SK-N-SH (cell line): ENCODE measurements at regions not wholly inside any gene's neighbourhood (a gene's known extent, or its start where the extent isn't known, plus 50 kb on each side); places are given as distances from the start of the nearest gene placed in this dataset.

Experiments used
- CTCF ChIA-PET: fragments of 300-600, 350-600 bp; formaldehyde crosslinking; extraction: SDS; loops from one replicate; lab custom pipeline; 2021; lab: Yijun Ruan, JAX
- POLR2A ChIA-PET: fragments of 350-600 bp; sonication (Branson Sonifier 250); formaldehyde crosslinking; extraction: SDS; loops from one replicate; lab custom pipeline; 2020; ENCODE audit warnings: antibody characterized with exemption, inconsistent platforms; lab: Yijun Ruan, JAX
- DNase-seq: peaks from one replicate; pipeline ENCODE4 v3.0.0; 2012
- H2AFZ ChIP-seq: fragments of 200-600 bp; sonication (generic); 2 replicates; pipeline ENCODE4 v1.8.1; 2016; ENCODE audit warnings: antibody characterized with exemption, mild to moderate bottlenecking, low read depth
- H3F3A ChIP-seq: fragments of 200-600 bp; sonication (generic); replicated peaks from 2 replicates; pipeline ENCODE3; 2016; ENCODE audit warnings: antibody characterized with exemption, mild to moderate bottlenecking; ENCODE audit not compliant: insufficient read depth
- H3K27ac ChIP-seq, 2 experiments: fragments of 200-500 bp in 1 of 2; fragments of 200-600 bp in 1 of 2; sonication (Bioruptor generic) in 1 of 2; sonication (generic), shearing (Covaris generic) in 1 of 2; 2 replicates each; pipeline versions ENCODE4 v1.5.1 to v1.6.1; 2014 to 2016; ENCODE audit warnings: low read depth in 2 of 2, inconsistent platforms in 1 of 2, low read length in 1 of 2, mild to moderate bottlenecking in 1 of 2, mixed read lengths in 1 of 2
- H3K27me3 ChIP-seq: fragments of 200-600 bp; sonication (generic), shearing (Covaris generic); 2 replicates; pipeline ENCODE4 v1.6.1; 2016; ENCODE audit warnings: mixed run types; ENCODE audit not compliant: insufficient read depth
- H3K36me3 ChIP-seq, 2 experiments: fragments of 200-500 bp in 1 of 2; fragments of 200-600 bp in 1 of 2; sonication (Bioruptor generic) in 1 of 2; sonication (generic) in 1 of 2; replicated peaks in 1 of 2; 2 replicates each; pipeline versions ENCODE3 to v1.5.1; 2014 to 2016; ENCODE audit warnings: low read length in 1 of 2, mild to moderate bottlenecking in 1 of 2; ENCODE audit not compliant: insufficient read depth in 2 of 2, control insufficient read depth in 1 of 2
- H3K4me1 ChIP-seq, 2 experiments: fragments of 200-500 bp in 1 of 2; fragments of 200-600 bp in 1 of 2; sonication (Bioruptor generic) in 1 of 2; sonication (generic), shearing (Covaris generic) in 1 of 2; 2 replicates each; pipeline versions ENCODE4 v1.5.1 to v1.6.1; 2014 to 2016; ENCODE audit warnings: low read depth in 1 of 2, low read length in 1 of 2, mixed run types in 1 of 2; ENCODE audit not compliant: insufficient read depth in 2 of 2, control insufficient read depth in 1 of 2
- H3K4me2 ChIP-seq: fragments of 200-600 bp; sonication (generic), shearing (Covaris generic); 2 replicates; pipeline ENCODE4 v1.6.1; 2017; ENCODE audit warnings: mixed run types
- H3K4me3 ChIP-seq, 2 experiments: fragments of 200-500 bp in 1 of 2; fragments of 200-600 bp in 1 of 2; sonication (Bioruptor generic) in 1 of 2; sonication (generic), shearing (Covaris generic) in 1 of 2; 2 replicates each; pipeline versions ENCODE4 v1.5.1 to v1.8.1; 2014 to 2016; ENCODE audit warnings: low read depth in 2 of 2, inconsistent platforms in 1 of 2, low read length in 1 of 2, mild to moderate bottlenecking in 1 of 2, mixed read lengths in 1 of 2, moderate library complexity in 1 of 2
- H3K79me2 ChIP-seq: fragments of 200-600 bp; sonication (generic); 2 replicates; pipeline ENCODE4 v1.8.1; 2017; ENCODE audit warnings: mild to moderate bottlenecking; ENCODE audit not compliant: insufficient read depth
- H3K9ac ChIP-seq: fragments of 200-600 bp; sonication (generic); 2 replicates; pipeline ENCODE4 v1.6.1; 2017; ENCODE audit warnings: mixed run types
- H3K9me2 ChIP-seq: fragments of 200-600 bp; sonication (generic); 2 replicates; pipeline ENCODE4 v1.6.1; 2017; ENCODE audit warnings: mixed run types
- H3K9me3 ChIP-seq: fragments of 200-600 bp; sonication (generic); 2 replicates; pipeline ENCODE4 v1.6.1; 2017; ENCODE audit warnings: mixed run types, mild to moderate bottlenecking, moderate library complexity
- H4K20me1 ChIP-seq: fragments of 200-600 bp; sonication (generic); 2 replicates; pipeline ENCODE4 v1.6.1; 2017; ENCODE audit warnings: mild to moderate bottlenecking, mixed run types; ENCODE audit not compliant: insufficient read depth
- FOSL2 ChIP-seq: IDR thresholded peaks from 2 replicates; pipeline ENCODE4 v1.4.0; 2012; ENCODE audit warnings: low read depth, mild to moderate bottlenecking, moderate library complexity, borderline replicate concordance
- IRF3 ChIP-seq: fragments of 150-350 bp; IDR thresholded peaks from 2 replicates; pipeline ENCODE4 v1.6.1; 2016; ENCODE audit warnings: mild to moderate bottlenecking, low read depth, low read length
- JUND ChIP-seq: IDR thresholded peaks from 2 replicates; pipeline ENCODE4 v1.4.0; 2012
- MAX ChIP-seq: IDR thresholded peaks from 2 replicates; pipeline ENCODE4 v1.4.0; 2012; ENCODE audit warnings: low read depth
- MXI1 ChIP-seq: IDR thresholded peaks from 2 replicates; pipeline ENCODE4 v1.6.1; 2012; ENCODE audit warnings: mild to moderate bottlenecking, low read depth, low read length, improper control_type of control experiment
- NRF1 ChIP-seq: IDR thresholded peaks from 2 replicates; pipeline ENCODE4 v1.6.1; 2012; ENCODE audit warnings: low read depth, mild to moderate bottlenecking, low read length
- POLR2AphosphoS5 ChIP-seq: IDR thresholded peaks from 2 replicates; pipeline ENCODE4 v1.6.1; 2012; ENCODE audit warnings: low read depth, low read length
- RAD21 ChIP-seq: IDR thresholded peaks from 2 replicates; pipeline ENCODE4 v1.6.1; 2012; ENCODE audit warnings: mild to moderate bottlenecking, low read length
- RFX5 ChIP-seq: IDR thresholded peaks from 2 replicates; pipeline ENCODE4 v1.6.1; 2012; ENCODE audit warnings: mild to moderate bottlenecking, improper control_type of control experiment, low read length
- RXRA ChIP-seq: IDR thresholded peaks from 2 replicates; pipeline ENCODE4 v1.4.0; 2012; ENCODE audit warnings: low read depth, mild to moderate bottlenecking, borderline replicate concordance
- SIN3A ChIP-seq: IDR thresholded peaks from 2 replicates; pipeline ENCODE4 v1.6.1; 2012; ENCODE audit warnings: low read depth, mild to moderate bottlenecking, low read length, moderate library complexity, borderline replicate concordance
- TEAD4 ChIP-seq: IDR thresholded peaks from 2 replicates; pipeline ENCODE4 v1.4.0; 2012; ENCODE audit warnings: mild to moderate bottlenecking, borderline replicate concordance; ENCODE audit not compliant: insufficient read depth
- YY1 ChIP-seq: IDR thresholded peaks from 2 replicates; pipeline ENCODE4 v1.4.0; 2012; ENCODE audit warnings: low read depth, mild to moderate bottlenecking
- ZBTB33 ChIP-seq: IDR thresholded peaks from 2 replicates; pipeline ENCODE4 v1.4.0; 2012; ENCODE audit warnings: low read depth, borderline replicate concordance
- WGBS: methylation state at CpG from one replicate; pipeline ENCODE4 v1.1.6; 2017; ENCODE audit warnings: low lambda C conversion rate; 5-methylcytosine and 5-hydroxymethylcytosine counted together
- TF ChIP-seq, protein P1 (sequence below): IDR thresholded peaks from 2 replicates; pipeline ENCODE4; 2012
- TF ChIP-seq, protein P2 (sequence below): IDR thresholded peaks from 2 replicates; pipeline ENCODE4 v1.4.0; 2012; ENCODE audit warnings: low read depth, borderline replicate concordance

GRCh38 chr20:57059055-57059596, 207.3 kb downstream of the BMP7 start:
- no peak overlapping the region for H3K4me3 ChIP-seq
- no peak overlapping the region for H3K27ac ChIP-seq
- 18% methylated on average over 4 of the region's 4 CpGs for WGBS
- TF ChIP-seq POLR2AphosphoS5 (no peak), ZBTB33 (no peak), FOSL2 (no peak), RFX5 (no peak), MAX (no peak), RAD21 (no peak), NRF1 (no peak)
- no peaks in the 10 kb centered on the region for H3K4me1 ChIP-seq
- peaks cover 31% of the 10 kb centered on the region; the same call in 1 of the 2 replicates for H3K27me3 ChIP-seq
- DNase-seq = no peak
- H3K36me3 ChIP-seq = no peaks in the 10 kb centered on the region
- H3K79me2 ChIP-seq = no peaks in the 10 kb centered on the region
- H3F3A ChIP-seq = no peaks in the 10 kb centered on the region
- CTCF ChIA-PET = interaction anchor here (1.5 kb wide), 1 partner anchor 288 kb away, joined by 3 read pairs; no protein-coding TSS in a partner anchor
- POLR2A ChIA-PET = no interaction called here
- no peak overlapping the region for H2AFZ ChIP-seq
- no peaks in the 10 kb centered on the region for H3K9me2 ChIP-seq
- H3K9me3 ChIP-seq = no peaks in the 10 kb centered on the region
- no peaks in the 10 kb centered on the region for H4K20me1 ChIP-seq
- no peak overlapping the region for H3K9ac ChIP-seq
- no peak overlapping the region for H3K4me2 ChIP-seq

DNA sequence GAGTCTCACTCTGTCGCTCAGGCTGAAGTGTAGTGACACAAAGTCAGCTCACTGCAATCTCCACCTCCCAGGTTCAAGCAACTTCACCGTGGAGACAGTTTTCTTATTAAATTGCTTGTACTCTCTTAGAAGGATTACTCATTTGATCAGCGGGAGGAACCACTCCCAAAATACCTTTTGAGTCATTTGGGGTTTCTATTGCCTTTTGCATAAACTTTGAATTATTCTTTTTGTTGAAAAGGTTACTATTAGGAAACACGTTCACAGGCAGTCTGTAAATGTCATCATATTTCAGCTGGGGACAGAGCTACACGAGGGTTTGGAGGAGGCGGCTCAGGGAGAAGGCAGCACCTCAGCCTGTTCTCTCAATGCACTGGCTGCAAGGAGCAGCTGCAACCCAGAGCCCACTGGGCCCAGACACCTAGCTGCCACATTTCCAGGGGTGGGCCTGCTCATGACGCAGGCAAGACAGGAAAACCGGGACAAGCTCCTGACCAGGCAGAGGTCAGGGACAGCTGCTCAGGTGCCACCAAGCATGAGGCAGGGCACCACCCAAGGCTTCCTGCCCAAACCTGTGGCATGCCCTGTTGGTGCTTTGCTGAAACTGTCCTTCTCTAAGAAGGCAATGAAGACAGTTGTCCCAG, 205.9 kb downstream of the BMP7 start:
- 8% methylated on average over 8 of the region's 8 CpGs for WGBS
- no peak overlapping the region for H3K27ac ChIP-seq
- no peak overlapping the region for H2AFZ ChIP-seq
- ChIA-PET CTCF (interaction anchor here (0.6 to 3.8 kb wide), 15 partner anchors 9 to 514 kb away, joined by 3 to 30 read pairs (median 3); no protein-coding TSS in a partner anchor), POLR2A (no interaction called here)
- DNase-seq = no peak
- no peak overlapping the region for H3K9ac ChIP-seq
- TF ChIP-seq, protein P1, sequence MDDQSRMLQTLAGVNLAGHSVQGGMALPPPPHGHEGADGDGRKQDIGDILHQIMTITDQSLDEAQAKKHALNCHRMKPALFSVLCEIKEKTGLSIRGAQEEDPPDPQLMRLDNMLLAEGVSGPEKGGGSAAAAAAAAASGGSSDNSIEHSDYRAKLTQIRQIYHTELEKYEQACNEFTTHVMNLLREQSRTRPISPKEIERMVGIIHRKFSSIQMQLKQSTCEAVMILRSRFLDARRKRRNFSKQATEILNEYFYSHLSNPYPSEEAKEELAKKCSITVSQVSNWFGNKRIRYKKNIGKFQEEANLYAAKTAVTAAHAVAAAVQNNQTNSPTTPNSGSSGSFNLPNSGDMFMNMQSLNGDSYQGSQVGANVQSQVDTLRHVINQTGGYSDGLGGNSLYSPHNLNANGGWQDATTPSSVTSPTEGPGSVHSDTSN = no peak
- TF ChIP-seq ZBTB33 = no peak
- no peak for TF ChIP-seq YY1
- no peak for TF ChIP-seq IRF3
- TF ChIP-seq MXI1 = no peak
- no peak for TF ChIP-seq TEAD4
- TF ChIP-seq SIN3A = no peak
- TF ChIP-seq RAD21 = no peak
- TF ChIP-seq FOSL2 = no peak
- TF ChIP-seq, protein P2, sequence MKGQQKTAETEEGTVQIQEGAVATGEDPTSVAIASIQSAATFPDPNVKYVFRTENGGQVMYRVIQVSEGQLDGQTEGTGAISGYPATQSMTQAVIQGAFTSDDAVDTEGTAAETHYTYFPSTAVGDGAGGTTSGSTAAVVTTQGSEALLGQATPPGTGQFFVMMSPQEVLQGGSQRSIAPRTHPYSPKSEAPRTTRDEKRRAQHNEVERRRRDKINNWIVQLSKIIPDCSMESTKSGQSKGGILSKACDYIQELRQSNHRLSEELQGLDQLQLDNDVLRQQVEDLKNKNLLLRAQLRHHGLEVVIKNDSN = no peak
- no peak for TF ChIP-seq NRF1
- TF ChIP-seq JUND = no peak
- no peak for TF ChIP-seq RXRA
- no peaks in the 10 kb centered on the region for H3K36me3 ChIP-seq
- H3F3A ChIP-seq = no peaks in the 10 kb centered on the region
- no peaks in the 10 kb centered on the region for H3K79me2 ChIP-seq
- H3K4me3 ChIP-seq = no peak overlapping the region
- H3K9me2 ChIP-seq = no peaks in the 10 kb centered on the region
- H3K9me3 ChIP-seq = no peaks in the 10 kb centered on the region
- H3K4me2 ChIP-seq = no peak overlapping the region
- no peaks in the 10 kb centered on the region for H3K4me1 ChIP-seq
- peaks cover 25% of the 10 kb centered on the region; the same call in 1 of the 2 replicates for H3K27me3 ChIP-seq
- no peaks in the 10 kb centered on the region for H4K20me1 ChIP-seq
